GM19395 (cell line): ENCODE measurements at regions not wholly inside any gene's neighbourhood (a gene's known extent, or its start where the extent isn't known, plus 50 kb on each side); places are given as distances from the start of the nearest gene placed in this dataset.
"Not testable (repeated sequence)": the region's sequence is repeated elsewhere in the genome, so short reads cannot be mapped to it uniquely, and the experiment has no call there.

Source experiments
- ATAC-seq: cut with Tn5 transposase; IDR thresholded peaks from one replicate; pipeline ENCODE4 v1.9.1; 2021; ENCODE audit warnings: mild to moderate bottlenecking, moderate library complexity; ENCODE audit not compliant: unreplicated experiment

GRCh38 chr5:131005963-131006684, 158.9 kb downstream of the HINT1 start:
- ATAC-seq = no peak

DNA sequence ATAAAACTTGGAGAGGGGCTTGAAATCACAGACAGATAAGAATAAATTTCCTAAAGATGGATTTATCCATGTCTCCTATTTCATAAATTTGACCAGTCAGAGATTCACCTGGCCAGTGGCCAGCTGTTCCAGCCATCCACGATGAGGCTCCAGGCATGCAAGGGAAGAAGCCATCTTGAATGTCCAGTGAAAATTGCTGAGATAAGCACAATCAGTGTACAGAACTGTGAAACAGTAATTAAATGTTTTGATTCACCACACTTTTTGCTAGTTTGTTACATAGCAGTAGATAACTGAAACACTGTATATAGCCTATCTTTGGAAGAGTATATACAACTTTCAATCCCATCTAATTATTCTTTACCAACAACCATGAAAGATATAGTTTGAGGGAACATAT, 163.5 kb downstream of the HINT1 start:
- ATAC-seq = no peak

- no peak for ATAC-seq
Observed at GRCh38 chr5:131000289-131000688, 164.8 kb downstream of the HINT1 start.

GRCh38 chr5:130996720-130997119, 168.3 kb downstream of the HINT1 start:
- ATAC-seq = not testable (repeated sequence)

- ATAC-seq = no peak
Observed at GRCh38 chr5:130995851-130996250, 169.2 kb downstream of the HINT1 start.

DNA sequence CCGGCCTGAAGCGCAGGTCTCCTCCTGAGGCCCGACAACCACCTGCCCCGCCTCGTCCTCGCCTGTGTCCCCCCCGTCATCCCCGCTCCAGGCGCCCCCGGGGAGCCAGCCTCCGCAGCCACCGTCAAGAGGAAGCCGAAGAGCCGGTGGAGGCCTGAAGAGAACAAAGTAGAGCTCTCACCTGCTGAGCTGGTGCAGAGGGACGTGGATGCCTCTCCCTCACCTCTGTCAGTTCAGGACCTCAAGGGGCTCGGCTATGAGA, 169.9 kb downstream of the HINT1 start:
- no peak for ATAC-seq

DNA sequence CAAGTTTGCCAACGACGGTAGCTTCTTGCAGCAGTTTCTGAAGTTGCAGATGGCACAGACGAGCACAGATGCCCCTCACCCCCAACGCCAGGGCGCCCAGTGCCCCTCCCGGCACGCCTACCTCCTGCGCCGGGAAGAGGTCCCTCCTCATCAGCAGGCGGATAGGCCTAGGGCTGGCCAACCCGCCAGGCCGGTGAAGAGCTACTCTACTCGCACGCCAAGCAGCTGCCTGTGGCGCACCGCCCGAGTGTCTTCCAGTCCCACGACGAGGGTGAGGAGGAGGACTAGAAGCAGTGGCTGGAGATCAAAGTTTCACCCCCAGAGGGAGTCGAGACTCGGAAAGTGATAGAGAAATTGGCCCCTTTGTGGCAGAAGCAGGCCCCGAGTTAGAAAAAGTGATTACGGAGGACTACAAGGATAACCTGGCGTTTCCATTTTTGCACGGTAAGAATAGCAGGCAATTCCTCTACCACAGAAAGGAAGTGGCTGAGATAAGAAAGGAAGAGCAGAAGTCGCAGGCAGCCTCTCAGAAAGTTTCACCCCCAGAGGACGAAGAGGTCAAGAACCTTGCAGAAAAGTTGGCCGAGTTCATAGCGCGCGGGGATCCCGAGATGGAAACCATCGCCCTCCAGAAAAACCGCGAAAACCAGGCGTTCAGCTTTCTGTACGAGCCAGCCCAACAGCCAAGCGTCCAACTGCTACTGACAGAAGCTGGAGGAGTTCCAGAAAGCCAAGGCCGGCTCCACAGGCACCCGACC, 170.4 kb downstream of the HINT1 start:
- no peak for ATAC-seq

GRCh38 chr5:130992621-130993020, 172.4 kb downstream of the HINT1 start:
- no peak for ATAC-seq

DNA sequence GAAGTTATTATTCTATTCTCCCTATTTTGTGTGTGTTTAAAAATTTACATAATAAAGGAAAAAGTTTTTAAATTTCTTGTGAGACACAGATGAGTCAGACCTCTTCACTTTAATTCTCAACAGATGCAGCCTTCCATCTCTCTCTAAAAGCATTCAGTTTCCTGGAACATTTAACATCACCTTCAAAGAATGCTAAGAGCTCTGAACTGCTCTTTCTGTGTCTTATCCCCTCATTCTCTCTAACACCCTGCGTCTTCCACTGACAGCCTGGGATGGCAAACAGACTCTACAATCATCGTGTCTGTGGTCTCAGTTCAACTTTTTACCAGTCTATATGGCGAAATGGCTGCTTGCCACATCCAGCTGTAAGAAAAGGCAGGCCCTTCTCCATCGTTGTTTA, 173.0 kb downstream of the HINT1 start:
- ATAC-seq = no peak

- no peak for ATAC-seq
Observed at GRCh38 chr5:130985776-130986175, 179.3 kb downstream of the HINT1 start.

GRCh38 chr5:130981663-130982062, 183.4 kb downstream of the HINT1 start:
- ATAC-seq = no peak

- ATAC-seq = no peak
Observed at GRCh38 chr5:130978475-130978874, 186.6 kb downstream of the HINT1 start.

DNA sequence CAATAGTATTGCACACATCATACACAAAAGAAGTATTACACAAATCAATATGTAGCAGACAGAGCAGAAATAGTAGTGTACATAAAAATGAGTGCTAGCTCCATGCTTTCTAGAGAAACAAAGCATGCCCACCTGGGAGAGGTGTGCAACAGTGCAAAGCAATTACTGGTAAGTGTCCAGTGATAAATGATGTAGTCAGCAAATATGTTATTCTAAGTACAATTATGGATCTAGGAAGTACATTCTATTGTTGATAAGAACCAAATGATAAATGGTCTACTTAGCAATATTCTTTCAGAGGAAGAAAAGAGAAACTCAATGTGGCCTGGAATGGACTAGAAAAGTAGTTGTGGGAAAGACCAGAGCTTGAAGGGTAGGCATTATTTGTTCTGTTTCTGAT, 188.6 kb downstream of the HINT1 start:
- ATAC-seq = no peak

DNA sequence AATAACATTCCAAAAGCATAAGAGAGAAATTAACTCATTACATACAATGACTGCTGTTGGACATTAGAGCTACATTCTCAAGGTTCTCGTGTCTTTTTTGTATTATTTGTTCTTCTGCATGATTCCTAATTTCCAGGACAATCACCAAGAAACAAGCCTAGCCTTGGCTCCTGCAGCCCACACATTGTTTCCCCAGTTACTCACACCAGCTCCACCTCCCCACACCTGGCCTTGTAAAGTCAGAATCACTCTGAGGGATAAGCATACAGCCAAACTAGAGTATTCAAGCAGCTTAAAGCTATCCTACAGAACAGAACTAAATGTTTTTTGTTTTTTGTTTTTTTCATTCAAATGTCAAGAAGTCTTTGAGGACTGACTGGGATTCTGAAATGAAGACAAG, 189.2 kb downstream of the HINT1 start:
- ATAC-seq = no peak

DNA sequence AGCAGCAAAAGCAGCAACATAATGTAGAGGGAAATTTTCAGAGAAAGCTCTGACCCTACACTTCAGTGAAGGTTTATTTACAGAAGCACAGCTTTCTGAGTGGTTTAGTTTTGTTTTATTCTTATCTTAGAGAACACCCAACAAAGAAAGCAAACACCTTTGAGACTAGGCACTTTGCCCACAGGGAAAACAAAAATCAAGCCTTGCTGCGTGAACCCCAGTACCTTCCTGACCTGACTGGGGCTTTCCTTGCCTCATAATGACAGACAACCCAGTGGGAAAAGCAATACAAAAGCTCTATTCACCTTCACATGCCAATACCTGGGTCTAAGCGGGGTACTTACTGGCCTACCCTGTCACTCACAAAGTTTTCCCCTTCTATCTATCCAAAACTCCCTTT, 189.8 kb downstream of the HINT1 start:
- no peak for ATAC-seq

DNA sequence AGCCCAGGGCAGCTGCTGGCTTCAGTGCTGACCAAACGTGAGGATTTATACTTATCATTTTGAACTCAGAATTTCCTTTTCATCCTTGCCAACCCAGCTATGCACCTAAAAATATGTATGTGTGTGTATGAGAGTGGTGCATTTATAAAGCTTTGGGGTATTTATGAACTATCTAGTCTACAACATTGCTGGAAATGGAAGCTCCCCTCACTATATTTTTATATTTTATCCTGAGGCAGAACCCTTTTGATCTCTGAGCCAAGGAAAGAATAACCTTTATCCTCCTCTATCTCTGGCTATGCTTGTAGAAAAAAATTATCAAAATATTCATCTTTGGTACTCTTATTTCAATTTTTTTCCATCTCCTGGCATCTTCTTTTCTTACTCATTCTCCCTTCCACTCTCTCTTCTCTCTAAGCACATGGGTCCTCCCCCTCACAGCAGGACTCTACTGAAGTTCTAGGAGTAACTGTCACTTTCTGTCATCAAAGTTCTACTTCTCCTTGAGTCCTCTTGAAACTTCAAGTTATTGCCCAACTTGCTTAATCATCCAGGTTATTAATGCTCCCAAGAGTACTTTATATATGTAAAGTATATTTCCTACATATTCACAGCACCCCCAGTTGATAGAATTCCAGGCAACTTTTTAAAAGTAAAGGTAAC, 190.9 kb downstream of the HINT1 start:
- ATAC-seq = no peak

DNA sequence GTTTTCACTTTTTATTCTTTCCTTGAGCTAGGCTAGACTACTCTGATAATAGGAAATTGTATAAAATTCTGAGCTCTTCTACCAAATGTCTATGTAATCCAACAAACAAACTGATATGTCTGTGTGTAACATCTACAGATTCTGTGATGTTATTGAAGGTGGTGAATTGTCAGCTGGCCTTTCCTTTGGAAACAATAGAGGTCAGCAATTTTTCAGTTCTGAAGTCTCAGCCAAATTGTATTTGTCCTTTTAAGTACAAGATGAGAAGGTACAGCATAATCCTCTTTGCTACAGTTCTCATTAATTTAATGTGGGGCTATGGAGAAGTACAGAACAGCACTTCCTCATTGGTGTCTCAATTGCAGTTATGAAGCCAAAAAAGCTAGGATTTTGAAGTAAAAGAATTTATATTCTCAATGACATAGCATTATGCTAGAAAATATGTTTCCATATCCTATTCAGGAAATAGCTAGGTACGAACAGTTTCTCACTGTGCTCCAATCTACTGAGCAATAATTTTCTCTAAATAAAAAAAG, 198.0 kb downstream of the HINT1 start:
- ATAC-seq = no peak

- no peak for ATAC-seq
Observed at GRCh38 chr5:130965920-130966319, 199.1 kb downstream of the HINT1 start.

DNA sequence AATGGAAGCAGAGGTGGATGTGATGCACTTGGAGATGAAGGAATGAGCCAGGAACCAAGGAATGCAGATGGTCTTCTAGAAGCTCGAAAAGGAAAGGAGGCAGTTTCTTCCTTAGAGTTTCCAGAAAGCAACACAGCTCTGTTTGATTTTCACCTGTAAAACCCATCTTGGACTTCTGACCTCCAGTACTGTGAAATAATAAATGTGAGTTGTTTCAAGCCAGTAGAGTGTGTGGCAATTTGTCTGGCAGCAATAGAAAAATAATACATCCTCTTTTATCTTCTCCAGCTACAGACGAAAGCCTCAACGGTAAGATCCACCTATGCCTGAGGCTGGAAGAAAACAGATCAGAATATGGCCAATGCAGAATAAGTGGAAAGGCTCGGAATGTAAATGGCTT, 199.7 kb downstream of the HINT1 start:
- ATAC-seq = no peak

GRCh38 chr5:130964231-130965202, 200.5 kb downstream of the HINT1 start:
- no peak for ATAC-seq

DNA sequence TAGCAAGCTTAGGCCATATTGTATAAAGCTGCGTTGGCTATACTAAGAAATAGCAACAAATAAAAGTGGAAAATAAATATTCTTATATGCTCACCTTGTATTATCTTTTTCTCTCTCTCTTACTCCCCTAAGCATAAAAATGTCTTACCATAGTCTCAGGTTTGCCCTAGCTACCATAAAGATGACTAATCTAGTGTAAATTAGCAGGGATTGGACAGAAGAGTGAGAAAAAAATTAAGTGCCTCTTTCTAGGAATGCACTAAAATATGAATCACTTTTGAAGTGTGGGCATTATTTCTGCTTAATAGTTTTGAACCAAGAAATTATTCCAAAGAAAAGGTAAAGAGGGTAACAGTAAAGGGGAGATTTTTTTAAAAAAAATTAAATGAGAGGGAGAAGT, 201.3 kb downstream of the HINT1 start:
- ATAC-seq = no peak
